Stimulated activated CD4-positive, alpha-beta T cell treated with anti-CD3 and anti-CD28 coated beads, Interleukin-1b, Interleukin-23, amount 100 ng/mL, for 4 hours (primary cell): ENCODE measurements at regions not wholly inside any gene's neighbourhood (a gene's known extent, or its start where the extent isn't known, plus 50 kb on each side); places are given as distances from the start of the nearest gene placed in this dataset.
"Not testable (repeated sequence)": the region's sequence is repeated elsewhere in the genome, so short reads cannot be mapped to it uniquely, and the experiment has no call there.

ENCODE experiments used
- DNase-seq, 2 donors: peaks; one replicate each; pipeline ENCODE4 v3.0.0-alpha.2; 2020; ENCODE audit warnings: low read depth in 2 of 2

- no peak for DNase-seq
Observed at GRCh38 chr1:99501871-99502270, 144.0 kb upstream of the PALMD start.

GRCh38 chr1:99502400-99502799 is 143.5 kb upstream of the PALMD start:
- DNase-seq = no peak

GRCh38 chr1:99503276-99503747 is 142.6 kb upstream of the PALMD start:
- no peak for DNase-seq

GRCh38 chr1:99504287-99504686 is 141.6 kb upstream of the PALMD start:
- DNase-seq = no peak

GRCh38 chr1:99506631-99507030 is 139.3 kb upstream of the PALMD start:
- DNase-seq = no peak

- DNase-seq = not testable (repeated sequence)
Observed at GRCh38 chr1:99507446-99507845, 138.5 kb upstream of the PALMD start.

- no peak for DNase-seq
Observed at GRCh38 chr1:99507906-99508732, 137.8 kb upstream of the PALMD start.

GRCh38 chr1:99508733-99509445 is 137.0 kb upstream of the PALMD start:
- not testable (repeated sequence) for DNase-seq

- DNase-seq = not testable (repeated sequence)
Observed at GRCh38 chr1:99514823-99515552, 130.9 kb upstream of the PALMD start.

- DNase-seq = no peak
Observed at GRCh38 chr1:99516141-99516540, 129.8 kb upstream of the PALMD start.

- no peak for DNase-seq
Observed at GRCh38 chr1:99520121-99520520, 125.8 kb upstream of the PALMD start.

GRCh38 chr1:99525331-99525730 is 120.6 kb upstream of the PALMD start:
- no peak for DNase-seq

GRCh38 chr1:99527078-99527477 is 118.8 kb upstream of the PALMD start:
- DNase-seq = no peak

GRCh38 chr1:99527545-99527944 is 118.4 kb upstream of the PALMD start:
- no peak for DNase-seq

GRCh38 chr1:99529002-99529401 is 116.9 kb upstream of the PALMD start:
- no peak for DNase-seq

- DNase-seq = no peak
Observed at GRCh38 chr1:99531578-99532275, 114.2 kb upstream of the PALMD start.

GRCh38 chr1:99532276-99532580 is 113.7 kb upstream of the PALMD start:
- no peak for DNase-seq

GRCh38 chr1:99533909-99534637 is 111.8 kb upstream of the PALMD start:
- DNase-seq = no peak

GRCh38 chr1:99534638-99534930 is 111.3 kb upstream of the PALMD start:
- DNase-seq = no peak

GRCh38 chr1:99535470-99536164 is 110.3 kb upstream of the PALMD start:
- DNase-seq = no peak
